ENCODE measurements at regions not wholly inside any gene's neighbourhood (a gene's known extent, or its start where the extent isn't known, plus 50 kb on each side); places are given as distances from the start of the nearest gene placed in this dataset.

GRCh38 chr5:105970919-105971318 is 1699.8 kb downstream of the EFNA5 start:
- DNase-seq, result no peak
- in situ Hi-C loops (cut with HindIII; ENCODE audit: low pct_ligation_motif_present, low pct_unique_long_range_greater_than_20kb, low sequenced_read_pairs), result no loop called here

DNA sequence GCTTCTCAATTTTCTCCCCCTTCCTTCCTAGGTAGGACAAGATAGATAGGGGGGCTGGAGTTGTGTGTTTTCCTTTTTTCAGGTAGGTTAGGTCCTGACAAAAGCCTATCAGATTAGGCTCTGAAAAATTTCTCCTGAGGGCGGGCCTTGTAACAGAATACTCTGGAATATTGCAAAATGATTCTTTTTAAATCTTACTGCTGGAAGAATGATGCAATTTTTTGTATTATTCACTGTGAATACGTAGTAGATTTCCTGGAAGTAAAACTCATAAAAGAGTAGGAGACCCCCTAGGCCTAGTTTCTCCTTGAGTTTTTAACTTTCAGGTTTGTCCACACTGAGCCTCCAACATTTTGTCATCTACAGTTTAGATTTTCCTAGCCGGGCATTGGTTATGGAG is 1701.8 kb downstream of the EFNA5 start:
- in situ Hi-C loops (cut with HindIII; ENCODE audit: low pct_ligation_motif_present, low pct_unique_long_range_greater_than_20kb, low sequenced_read_pairs), result no loop called here
- no peak for DNase-seq

DNA sequence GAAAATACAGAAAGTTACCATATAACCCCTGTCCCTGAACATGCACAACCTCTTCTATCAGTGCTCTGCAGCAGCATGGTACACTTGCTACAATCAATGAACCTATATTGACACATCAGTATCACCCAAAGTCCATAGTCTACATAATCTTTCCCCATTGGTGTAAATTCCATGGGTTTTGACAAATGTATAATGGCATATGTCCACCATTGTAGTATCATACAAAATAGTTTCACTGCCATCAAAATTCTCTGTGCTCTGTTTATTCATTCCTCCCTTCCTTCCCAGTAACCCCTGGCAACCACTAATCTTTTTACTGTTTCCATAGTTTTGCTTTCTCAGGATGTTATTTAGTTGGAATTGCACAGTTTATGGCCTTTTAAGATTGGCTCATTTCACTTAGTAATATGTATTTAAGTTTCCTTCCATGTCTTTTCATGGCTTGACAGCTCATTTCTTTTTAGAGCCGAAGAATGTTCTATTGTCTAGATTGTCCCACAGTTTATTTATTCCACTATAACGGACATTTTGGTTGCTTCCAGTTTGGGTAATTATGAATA is 1707.0 kb downstream of the EFNA5 start:
- DNase-seq, result no peak
- in situ Hi-C loops (cut with HindIII; ENCODE audit: low pct_ligation_motif_present, low pct_unique_long_range_greater_than_20kb, low sequenced_read_pairs), result no loop called here

- DNase-seq, result no peak
- in situ Hi-C loops (cut with HindIII; ENCODE audit: low pct_ligation_motif_present, low pct_unique_long_range_greater_than_20kb, low sequenced_read_pairs), result no loop called here
These were observed 1709.2 kb downstream of the EFNA5 start for GRCh38 chr5:105961572-105961971.

- in situ Hi-C loops (cut with HindIII; ENCODE audit: low pct_ligation_motif_present, low pct_unique_long_range_greater_than_20kb, low sequenced_read_pairs), result no loop called here
- DNase-seq, result peak; percentile 27
These were observed 1714.1 kb downstream of the EFNA5 start for GRCh38 chr5:105956456-105957196.

DNA sequence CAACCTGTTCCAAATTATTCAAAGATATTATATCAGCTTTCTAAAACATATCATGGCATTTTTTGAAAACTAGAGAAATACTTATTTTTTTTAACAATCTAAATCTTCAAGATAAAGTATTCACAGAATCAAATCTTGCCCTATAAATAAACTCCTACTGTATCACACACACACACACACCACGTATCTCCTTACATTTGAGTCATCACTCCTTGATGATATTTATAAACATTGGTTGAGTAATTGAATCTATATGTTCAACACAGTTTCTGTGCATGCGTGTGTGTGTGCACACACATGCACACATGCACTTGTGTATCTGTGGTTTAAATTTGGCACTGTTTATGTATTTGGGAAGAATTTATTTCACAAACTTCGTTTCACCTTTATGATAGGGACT is 1716.4 kb downstream of the EFNA5 start:
- in situ Hi-C loops (cut with HindIII; ENCODE audit: low pct_ligation_motif_present, low pct_unique_long_range_greater_than_20kb, low sequenced_read_pairs), result no loop called here
- DNase-seq, result no peak

DNA sequence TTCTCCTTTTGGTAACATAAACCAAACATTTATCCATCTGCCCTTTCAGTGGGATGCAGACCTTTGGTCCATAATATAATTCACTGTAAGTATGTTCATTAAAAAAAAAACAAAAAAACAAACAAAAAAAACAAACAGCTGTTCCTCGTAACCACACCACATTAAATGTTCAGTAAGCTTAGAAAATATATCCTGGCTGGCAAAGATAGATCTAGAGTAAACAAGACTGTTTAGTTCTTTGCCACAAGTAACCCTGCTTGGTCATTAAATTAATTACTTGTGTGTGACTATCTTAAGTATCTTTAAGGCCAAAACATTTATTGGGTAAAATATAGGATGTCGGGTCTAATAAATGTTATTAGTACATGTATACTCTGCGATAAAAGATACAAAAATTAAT is 1717.1 kb downstream of the EFNA5 start:
- DNase-seq, result no peak
- in situ Hi-C loops (cut with HindIII; ENCODE audit: low pct_ligation_motif_present, low pct_unique_long_range_greater_than_20kb, low sequenced_read_pairs), result no loop called here

DNA sequence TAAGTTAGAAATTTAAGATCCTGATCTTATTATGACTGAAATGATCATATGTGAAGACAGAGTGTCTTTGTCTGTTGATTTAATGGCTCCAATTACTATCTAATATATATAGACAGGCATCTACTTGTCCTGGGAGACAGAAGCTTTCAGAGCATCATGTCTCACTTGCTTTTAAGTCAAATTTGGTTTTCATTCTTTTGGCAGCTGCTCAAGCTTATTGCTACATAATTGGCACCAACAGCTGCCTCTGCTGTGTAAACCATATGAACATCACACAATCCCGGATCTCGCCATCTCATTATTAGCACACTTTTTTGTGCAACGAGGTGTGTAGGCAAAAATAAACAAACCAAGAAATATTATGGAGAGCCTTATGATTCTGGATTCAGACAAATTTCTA is 1717.9 kb downstream of the EFNA5 start:
- in situ Hi-C loops (cut with HindIII; ENCODE audit: low pct_ligation_motif_present, low pct_unique_long_range_greater_than_20kb, low sequenced_read_pairs), result no loop called here
- no peak for DNase-seq

GRCh38 chr5:105947461-105947860 is 1723.3 kb downstream of the EFNA5 start:
- DNase-seq, result no peak
- in situ Hi-C loops (cut with HindIII; ENCODE audit: low pct_ligation_motif_present, low pct_unique_long_range_greater_than_20kb, low sequenced_read_pairs), result no loop called here

- no peak for DNase-seq
- in situ Hi-C loops (cut with HindIII; ENCODE audit: low pct_ligation_motif_present, low pct_unique_long_range_greater_than_20kb, low sequenced_read_pairs), result no loop called here
These were observed 1725.3 kb downstream of the EFNA5 start for GRCh38 chr5:105945203-105945972.

- no peak for DNase-seq
- in situ Hi-C loops (cut with HindIII; ENCODE audit: low pct_ligation_motif_present, low pct_unique_long_range_greater_than_20kb, low sequenced_read_pairs), result no loop called here
These were observed 1730.6 kb downstream of the EFNA5 start for GRCh38 chr5:105940181-105940580.

- in situ Hi-C loops (cut with HindIII; ENCODE audit: low pct_ligation_motif_present, low pct_unique_long_range_greater_than_20kb, low sequenced_read_pairs), result no loop called here
- no peak for DNase-seq
These were observed 1736.6 kb downstream of the EFNA5 start for GRCh38 chr5:105934171-105934570.

DNA sequence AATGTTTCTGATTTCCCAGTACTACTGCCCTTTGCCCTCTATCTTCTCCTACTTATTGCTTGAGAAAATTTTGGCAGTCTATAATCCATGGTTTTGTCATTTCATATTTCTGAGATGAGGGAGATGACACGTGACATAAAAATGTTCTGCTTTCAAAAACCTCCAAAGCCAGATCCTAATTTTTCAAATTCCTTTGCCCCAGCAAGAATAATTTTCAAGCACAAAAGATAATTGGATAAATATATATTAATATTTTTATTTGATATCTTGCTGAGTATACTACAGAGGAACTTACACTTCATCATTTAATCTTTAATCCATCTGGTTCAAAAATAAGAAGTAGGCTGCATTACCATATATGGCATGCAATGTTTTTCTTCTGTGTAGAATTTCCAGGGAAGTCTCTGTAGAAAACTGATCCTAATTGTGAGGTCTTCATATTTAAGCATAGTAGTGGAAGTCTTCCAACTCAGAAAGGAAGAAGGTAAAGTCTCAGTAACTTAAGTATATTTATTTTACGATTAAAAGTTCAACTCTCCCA is 1738.8 kb downstream of the EFNA5 start:
- in situ Hi-C loops (cut with HindIII; ENCODE audit: low pct_ligation_motif_present, low pct_unique_long_range_greater_than_20kb, low sequenced_read_pairs), result no loop called here
- DNase-seq, result no peak

- in situ Hi-C loops (cut with HindIII; ENCODE audit: low pct_ligation_motif_present, low pct_unique_long_range_greater_than_20kb, low sequenced_read_pairs), result no loop called here
- DNase-seq, result no peak
These were observed 1740.9 kb downstream of the EFNA5 start for GRCh38 chr5:105929858-105930257.

GRCh38 chr5:105924366-105924765 is 1746.4 kb downstream of the EFNA5 start:
- in situ Hi-C loops (cut with HindIII; ENCODE audit: low pct_ligation_motif_present, low pct_unique_long_range_greater_than_20kb, low sequenced_read_pairs), result no loop called here
- no peak for DNase-seq

DNA sequence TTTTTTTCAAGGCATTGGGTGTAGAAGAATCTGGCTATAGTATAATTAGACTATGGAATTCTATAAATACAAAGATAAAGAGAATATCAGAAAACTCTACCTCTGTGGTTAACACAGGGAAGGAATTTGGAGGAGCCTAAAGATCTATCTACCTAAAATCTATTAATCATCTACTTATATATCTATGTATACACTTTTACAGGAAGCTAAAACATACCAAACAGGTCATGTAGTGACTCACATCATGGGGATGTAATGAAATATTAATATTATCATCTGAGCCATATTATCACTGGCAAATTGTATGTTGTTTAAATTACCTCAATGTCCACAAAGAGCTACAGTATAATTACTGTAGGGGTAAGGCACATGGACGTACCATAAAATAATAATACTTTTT is 1748.2 kb downstream of the EFNA5 start:
- DNase-seq, result no peak
- in situ Hi-C loops (cut with HindIII; ENCODE audit: low pct_ligation_motif_present, low pct_unique_long_range_greater_than_20kb, low sequenced_read_pairs), result no loop called here

DNA sequence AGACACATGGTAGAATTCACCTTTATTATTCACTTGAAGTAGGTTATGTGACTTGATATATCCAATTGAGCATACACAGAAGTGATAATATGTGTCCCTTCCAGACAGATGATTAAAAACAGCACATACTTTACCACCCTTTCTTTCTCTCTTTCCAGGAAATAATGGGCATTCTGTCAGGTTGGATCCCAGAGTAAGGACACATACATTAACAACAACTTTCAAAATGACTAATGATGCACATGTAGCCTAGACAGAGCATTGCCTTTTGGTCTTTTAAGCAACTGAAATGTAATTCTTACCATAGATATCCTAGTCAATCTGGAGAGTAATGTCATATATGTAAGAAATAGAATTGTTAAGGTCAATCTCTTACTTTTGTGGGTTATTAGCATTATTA is 1748.7 kb downstream of the EFNA5 start:
- in situ Hi-C loops (cut with HindIII; ENCODE audit: low pct_ligation_motif_present, low pct_unique_long_range_greater_than_20kb, low sequenced_read_pairs), result no loop called here
- DNase-seq, result no peak

GRCh38 chr5:105917189-105917588 is 1753.5 kb downstream of the EFNA5 start:
- DNase-seq, result no peak
- in situ Hi-C loops (cut with HindIII; ENCODE audit: low pct_ligation_motif_present, low pct_unique_long_range_greater_than_20kb, low sequenced_read_pairs), result no loop called here

DNA sequence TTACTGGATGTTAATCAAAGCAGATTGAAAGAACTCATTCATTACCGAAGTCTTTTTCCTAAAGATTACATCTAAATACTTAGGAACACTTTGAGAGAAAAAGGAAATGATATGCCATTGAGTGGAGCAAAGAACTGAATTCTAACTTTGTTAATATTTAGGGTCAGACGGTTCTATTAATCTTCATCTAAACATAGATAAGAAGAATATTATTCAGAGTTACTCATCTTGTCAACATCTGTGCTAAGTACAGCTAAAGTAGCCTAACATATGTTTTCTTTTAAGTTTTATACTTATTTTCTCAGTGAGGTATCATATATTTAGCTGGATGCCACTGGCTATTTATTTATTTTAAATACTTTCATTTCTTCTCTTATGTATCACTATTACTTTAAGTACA is 1763.7 kb downstream of the EFNA5 start:
- DNase-seq, result no peak
- in situ Hi-C loops (cut with HindIII; ENCODE audit: low pct_ligation_motif_present, low pct_unique_long_range_greater_than_20kb, low sequenced_read_pairs), result no loop called here

GRCh38 chr5:105905392-105905791 is 1765.3 kb downstream of the EFNA5 start:
- no peak for DNase-seq
- in situ Hi-C loops (cut with HindIII; ENCODE audit: low pct_ligation_motif_present, low pct_unique_long_range_greater_than_20kb, low sequenced_read_pairs), result no loop called here
